Esophagus squamous epithelium (tissue), 5 donors: ENCODE measurements at regions not wholly inside any gene's neighbourhood (a gene's known extent, or its start where the extent isn't known, plus 50 kb on each side); places are given as distances from the start of the nearest gene placed in this dataset.

ENCODE experiments used
- DNase-seq: peaks from one replicate; lab custom pipeline; 2025; lab: John Stamatoyannopoulos, UW
- H3K27ac ChIP-seq, 4 donors: fragments of 200-600 bp; sonication (generic); one replicate each; pipeline ENCODE4 v1.5.1; 2016 to 2019; ENCODE audit warnings: mild to moderate bottlenecking in 1 of 4
- H3K27me3 ChIP-seq, 4 donors: fragments of 200-600 bp; sonication (generic); 1 replicate in 3 of 4; 2 replicates in 1 of 4; pipeline versions ENCODE4 v1.5.1 to v1.6.0; 2017 to 2021; ENCODE audit warnings: antibody characterized with exemption in 1 of 4
- H3K36me3 ChIP-seq, 3 donors: fragments of 200-600 bp; sonication (generic); one replicate each; pipeline ENCODE4 v1.5.1; 2016 to 2019
- H3K4me1 ChIP-seq, 3 donors: fragments of 200-600 bp; sonication (generic); one replicate each; pipeline ENCODE4 v1.5.1; 2017 to 2019
- H3K4me3 ChIP-seq, 4 donors: fragments of 200-600 bp; sonication (generic); 1 replicate in 3 of 4; 2 replicates in 1 of 4; pipeline ENCODE4 v1.5.1; 2016 to 2019; ENCODE audit warnings: mild to moderate bottlenecking in 2 of 4, moderate library complexity in 1 of 4
- H3K9me3 ChIP-seq, 3 donors: fragments of 200-600 bp; sonication (generic); one replicate each; pipeline ENCODE4 v1.5.1; 2016 to 2019
- CTCF ChIP-seq, 6 experiments: fragments of 450-650 bp in 4 of 6; fragments of 200-600 bp in 2 of 6; sonication (generic) in 2 of 6; IDR thresholded peaks; one replicate each; pipeline ENCODE4 v1.5.1; 2016 to 2019; ENCODE audit warnings: antibody characterized with exemption in 6 of 6, mild to moderate bottlenecking in 4 of 6, moderate library complexity in 4 of 6
- POLR2A ChIP-seq, 4 donors: fragments of 450-650 bp; IDR thresholded peaks; one replicate each; pipeline ENCODE4 v1.6.1; 2017; ENCODE audit warnings: antibody characterized with exemption in 4 of 4, mild to moderate bottlenecking in 4 of 4, moderate library complexity in 3 of 4
- WGBS, 2 donors: methylation state at CpG; one replicate each; pipeline ENCODE4 v1.1.5; 2018; 5-methylcytosine and 5-hydroxymethylcytosine counted together
- intact Hi-C: fragments of 100-400 bp; cut with DNase I; formaldehyde crosslinking; loops from one replicate; pipeline ENCODE4 v1.15.0; 2022
- donor health status: DM: yes; HTN: yes; CAD: no.

DNA sequence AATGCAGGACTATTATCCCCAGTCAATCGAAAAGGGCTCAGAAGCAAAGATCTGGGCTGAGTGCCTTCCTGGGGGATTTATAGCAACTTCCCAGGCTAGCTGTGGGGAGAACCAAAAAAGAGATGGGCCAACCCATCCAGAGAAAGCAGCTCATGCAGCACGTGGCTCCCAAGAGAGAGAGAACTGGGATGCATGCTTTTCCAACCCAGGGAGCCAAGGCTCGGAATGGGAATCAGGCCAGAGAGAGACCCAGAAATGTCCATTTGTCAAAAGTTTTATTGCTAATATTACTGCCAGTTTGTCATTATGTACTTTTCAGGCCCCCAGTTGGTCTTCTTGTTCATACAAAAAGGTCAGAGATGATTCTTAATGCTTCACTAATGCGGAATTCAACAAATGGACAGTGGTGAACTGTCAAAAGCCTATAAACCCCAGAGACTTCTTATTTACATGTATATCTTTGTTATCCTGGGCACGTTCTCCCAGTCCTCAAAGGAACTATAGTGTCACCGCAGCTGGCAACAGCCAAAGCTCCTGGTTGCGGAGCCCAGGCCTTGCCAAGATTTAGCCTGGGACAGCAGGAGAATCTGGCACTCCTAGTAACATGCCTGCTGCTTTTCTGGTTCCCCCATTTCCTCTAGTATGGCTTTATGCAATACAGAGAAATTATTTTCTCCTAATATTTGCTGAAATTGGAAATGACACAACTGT lies 139.1 kb upstream of the POU3F2 start:
- Histone ChIP-seq H3K4me3 (no peak overlapping the region), H3K36me3 (no peaks in the 10 kb centered on the region), H3K4me1 (no peaks in the 10 kb centered on the region), H3K27me3 (no peaks in the 10 kb centered on the region), H3K27ac (no peak overlapping the region), H3K9me3 (no peaks in the 10 kb centered on the region)
- TF ChIP-seq POLR2A (IDR thresholded peaks at IDR 0.05) (no peak), CTCF (IDR thresholded peaks at IDR 0.05) (no peak)
- 60 to 65% methylated on average over 6 to 7 of the region's 7 CpGs for WGBS, 2 donors
- intact Hi-C loops = no loop called here
- no peak for DNase-seq

- TF ChIP-seq CTCF (IDR thresholded peaks at IDR 0.05) = no peak
- no peak for TF ChIP-seq POLR2A (IDR thresholded peaks at IDR 0.05)
- Histone ChIP-seq H3K27ac (no peak overlapping the region), H3K27me3 (no peaks in the 10 kb centered on the region), H3K36me3 (no peaks in the 10 kb centered on the region), H3K4me3 (no peak overlapping the region), H3K4me1 (no peaks in the 10 kb centered on the region), H3K9me3 (no peaks in the 10 kb centered on the region)
- intact Hi-C loops = no loop called here
- no peak for DNase-seq
These were observed 123.0 kb upstream of the POU3F2 start for GRCh38 chr6:98711380-98711779.

- Histone ChIP-seq H3K27me3 (peaks cover 0 to 4% (median 0%) of the 10 kb centered on the region in 4 donors), H3K27ac (no peak overlapping the region), H3K4me3 (no peak overlapping the region), H3K4me1 (no peaks in the 10 kb centered on the region), H3K36me3 (no peaks in the 10 kb centered on the region), H3K9me3 (no peaks in the 10 kb centered on the region)
- intact Hi-C loops = no loop called here
- 6 to 10% methylated on average over 3 to 8 of the region's 8 CpGs for WGBS, 2 donors
- TF ChIP-seq POLR2A (IDR thresholded peaks at IDR 0.05) = no peak
- TF ChIP-seq CTCF (IDR thresholded peaks at IDR 0.05) = no peak
- no peak for DNase-seq
These were observed 118.0 kb upstream of the POU3F2 start for GRCh38 chr6:98716341-98716740.

- intact Hi-C loops = no loop called here
- no peaks in the 10 kb centered on the region for H3K4me1 ChIP-seq
- TF ChIP-seq CTCF (IDR thresholded peaks at IDR 0.05) (no peak), POLR2A (IDR thresholded peaks at IDR 0.05) (no peak)
- 42 to 49% methylated on average over 6 of the region's 6 CpGs for WGBS, 2 donors
- peaks cover 0 to 4% (median 0%) of the 10 kb centered on the region in 4 donors for H3K27me3 ChIP-seq
- DNase-seq = no peak
- no peaks in the 10 kb centered on the region for H3K9me3 ChIP-seq
- H3K27ac ChIP-seq = no peak overlapping the region
- H3K36me3 ChIP-seq = no peaks in the 10 kb centered on the region
- no peak overlapping the region for H3K4me3 ChIP-seq
These were observed 117.0 kb upstream of the POU3F2 start for GRCh38 chr6:98717322-98717877.

DNA sequence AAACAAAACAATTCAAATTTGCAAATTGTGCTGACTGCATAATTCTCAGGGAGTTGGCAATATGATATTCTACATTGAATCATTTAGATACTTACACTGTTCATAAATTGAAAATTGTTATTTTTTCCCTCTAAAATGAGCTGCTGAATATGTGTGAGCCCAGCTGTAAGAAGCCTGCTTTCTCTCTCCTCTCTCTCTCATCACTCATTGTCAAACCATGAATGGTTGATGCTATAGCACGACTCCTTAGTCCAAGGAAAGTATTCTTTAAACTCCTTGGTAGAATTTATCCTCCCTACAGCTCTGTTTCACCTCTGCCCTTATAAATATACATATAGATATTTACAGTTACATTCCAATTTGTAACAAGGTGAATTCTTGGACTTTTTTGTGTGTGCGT lies 116.4 kb upstream of the POU3F2 start:
- TF ChIP-seq POLR2A (IDR thresholded peaks at IDR 0.05) (no peak), CTCF (IDR thresholded peaks at IDR 0.05) (no peak)
- Histone ChIP-seq H3K36me3 (no peaks in the 10 kb centered on the region), H3K27ac (no peak overlapping the region), H3K4me1 (no peaks in the 10 kb centered on the region), H3K27me3 (peaks cover 0 to 4% (median 0%) of the 10 kb centered on the region in 4 donors), H3K9me3 (no peaks in the 10 kb centered on the region), H3K4me3 (no peak overlapping the region)
- intact Hi-C loops = no loop called here
- WGBS, 2 donors = 50 to 55% methylated on average over 2 of the region's 2 CpGs
- no peak for DNase-seq
